ENCODE measurements at regions not wholly inside any gene's neighbourhood (a gene's known extent, or its start where the extent isn't known, plus 50 kb on each side); places are given as distances from the start of the nearest gene placed in this dataset.

DNA sequence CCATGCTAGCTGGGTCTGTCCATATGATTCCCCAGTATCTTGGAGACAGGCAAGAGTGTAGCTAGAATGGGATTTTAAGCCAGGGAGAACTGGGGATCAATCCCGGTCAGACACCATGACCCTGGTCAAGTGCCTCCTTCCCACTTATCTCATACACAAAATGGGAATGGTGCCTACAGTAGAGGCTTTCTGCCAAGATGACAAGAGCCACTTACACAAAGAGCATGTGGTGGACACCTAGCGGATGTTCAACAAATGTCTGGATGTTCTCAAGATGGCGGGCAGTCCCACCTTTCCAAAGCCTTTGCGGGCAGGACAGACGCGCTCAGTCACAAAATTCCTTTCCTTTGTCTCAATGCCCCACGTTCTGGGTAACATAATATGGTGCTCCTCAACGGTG is 57.3 kb downstream of the MAF start:
- TF ChIP-seq, protein P1, sequence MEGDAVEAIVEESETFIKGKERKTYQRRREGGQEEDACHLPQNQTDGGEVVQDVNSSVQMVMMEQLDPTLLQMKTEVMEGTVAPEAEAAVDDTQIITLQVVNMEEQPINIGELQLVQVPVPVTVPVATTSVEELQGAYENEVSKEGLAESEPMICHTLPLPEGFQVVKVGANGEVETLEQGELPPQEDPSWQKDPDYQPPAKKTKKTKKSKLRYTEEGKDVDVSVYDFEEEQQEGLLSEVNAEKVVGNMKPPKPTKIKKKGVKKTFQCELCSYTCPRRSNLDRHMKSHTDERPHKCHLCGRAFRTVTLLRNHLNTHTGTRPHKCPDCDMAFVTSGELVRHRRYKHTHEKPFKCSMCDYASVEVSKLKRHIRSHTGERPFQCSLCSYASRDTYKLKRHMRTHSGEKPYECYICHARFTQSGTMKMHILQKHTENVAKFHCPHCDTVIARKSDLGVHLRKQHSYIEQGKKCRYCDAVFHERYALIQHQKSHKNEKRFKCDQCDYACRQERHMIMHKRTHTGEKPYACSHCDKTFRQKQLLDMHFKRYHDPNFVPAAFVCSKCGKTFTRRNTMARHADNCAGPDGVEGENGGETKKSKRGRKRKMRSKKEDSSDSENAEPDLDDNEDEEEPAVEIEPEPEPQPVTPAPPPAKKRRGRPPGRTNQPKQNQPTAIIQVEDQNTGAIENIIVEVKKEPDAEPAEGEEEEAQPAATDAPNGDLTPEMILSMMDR (IDR thresholded peaks at IDR 0.05; ENCODE audit: low read depth, low read length): no peak
- H3K36me3 ChIP-seq: no peaks in the 10 kb centered on the region

DNA sequence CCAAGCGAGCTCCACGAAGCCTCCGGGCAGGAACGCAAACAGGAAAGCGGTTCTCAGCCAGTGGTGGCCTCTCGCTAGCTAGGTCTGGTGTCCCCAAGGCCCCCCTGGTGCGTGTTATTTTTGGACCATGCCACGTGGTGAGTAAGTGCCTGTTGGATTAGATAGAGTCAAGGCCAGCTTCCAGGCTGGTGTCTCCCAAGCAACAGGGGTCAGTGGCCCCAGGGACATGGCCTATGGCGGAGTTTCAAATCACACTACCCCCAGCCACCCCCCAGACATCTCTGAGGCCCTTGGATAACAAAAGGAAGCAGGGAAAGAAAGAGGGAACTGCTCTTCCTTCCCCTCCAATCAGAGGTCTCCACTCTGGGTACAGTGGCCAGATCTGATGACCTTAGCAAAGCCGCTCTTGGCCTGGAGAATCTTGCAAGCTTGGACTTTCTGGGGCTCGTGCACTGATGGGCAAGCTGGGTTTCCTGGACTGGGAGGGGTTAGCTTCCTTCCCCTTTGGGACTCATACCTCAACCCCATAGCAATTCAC is 58.2 kb downstream of the MAF start:
- H3K36me3 ChIP-seq: no peaks in the 10 kb centered on the region
- TF ChIP-seq, protein P1 (IDR thresholded peaks at IDR 0.05; ENCODE audit: low read depth, low read length): no peak
- no peaks in the 10 kb centered on the region for H3K27me3 ChIP-seq
- H3K4me1 ChIP-seq (ENCODE audit: low read depth): no peaks in the 10 kb centered on the region
- DNase-seq (ENCODE audit: low read depth in 1 of 2, low spot score in 1 of 2): no peak
- H3K27ac ChIP-seq: no peak overlapping the region
- H3K4me3 ChIP-seq: no peak overlapping the region
- H3K9me3 ChIP-seq (ENCODE audit: low read depth): no peaks in the 10 kb centered on the region

More for the DNA sequence above, 57.3 kb downstream of the MAF start:
- Histone ChIP-seq H3K27ac (no peak overlapping the region), H3K4me3 (no peak overlapping the region), H3K4me1 (ENCODE audit: low read depth) (no peaks in the 10 kb centered on the region), H3K27me3 (no peaks in the 10 kb centered on the region), H3K9me3 (ENCODE audit: low read depth) (no peaks in the 10 kb centered on the region)
- no peak for DNase-seq (ENCODE audit: low read depth in 1 of 2, low spot score in 1 of 2)

DNA sequence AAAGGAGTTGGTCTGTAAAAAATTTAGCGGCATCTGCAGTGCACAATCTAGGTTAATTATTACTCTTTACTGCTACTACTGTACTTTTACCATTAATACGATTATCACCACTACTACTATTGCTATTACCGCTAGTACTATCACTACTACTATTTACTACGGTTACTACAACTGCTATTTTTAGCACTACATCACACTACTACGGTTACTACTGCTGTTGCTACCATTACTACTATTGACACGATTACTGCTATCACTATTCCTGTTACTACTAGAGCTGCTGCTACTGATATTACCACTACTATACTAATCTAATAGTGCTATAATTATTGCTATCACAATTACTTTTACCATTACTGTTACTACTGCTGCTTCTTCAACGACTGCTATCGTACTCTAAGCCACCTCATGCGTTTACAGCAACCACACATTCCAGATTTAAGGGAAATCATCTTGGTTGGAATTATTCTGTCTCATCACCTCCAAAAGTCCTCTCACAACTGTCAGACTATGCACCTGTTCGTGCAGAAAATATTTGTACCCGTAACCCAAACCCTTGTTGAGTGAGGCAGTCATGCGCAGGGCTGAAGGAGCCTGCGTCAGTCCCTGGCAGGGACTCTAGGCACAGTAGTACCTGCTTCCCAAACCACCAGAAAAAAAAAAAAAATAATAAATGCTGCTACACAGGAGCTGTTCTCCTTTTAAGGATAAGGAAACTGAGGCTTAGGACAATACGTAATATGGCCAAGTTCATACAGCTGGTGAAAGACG is 59.5 kb downstream of the MAF start:
- no peak overlapping the region for H3K4me3 ChIP-seq
- no peak overlapping the region for H3K27ac ChIP-seq
- no peaks in the 10 kb centered on the region for H3K4me1 ChIP-seq (ENCODE audit: low read depth)
- no peaks in the 10 kb centered on the region for H3K9me3 ChIP-seq (ENCODE audit: low read depth)
- no peak for DNase-seq (ENCODE audit: low read depth in 1 of 2, low spot score in 1 of 2)
- no peaks in the 10 kb centered on the region for H3K36me3 ChIP-seq
- H3K27me3 ChIP-seq: no peaks in the 10 kb centered on the region
- TF ChIP-seq, protein P1 (IDR thresholded peaks at IDR 0.05; ENCODE audit: low read depth, low read length): no peak

DNA sequence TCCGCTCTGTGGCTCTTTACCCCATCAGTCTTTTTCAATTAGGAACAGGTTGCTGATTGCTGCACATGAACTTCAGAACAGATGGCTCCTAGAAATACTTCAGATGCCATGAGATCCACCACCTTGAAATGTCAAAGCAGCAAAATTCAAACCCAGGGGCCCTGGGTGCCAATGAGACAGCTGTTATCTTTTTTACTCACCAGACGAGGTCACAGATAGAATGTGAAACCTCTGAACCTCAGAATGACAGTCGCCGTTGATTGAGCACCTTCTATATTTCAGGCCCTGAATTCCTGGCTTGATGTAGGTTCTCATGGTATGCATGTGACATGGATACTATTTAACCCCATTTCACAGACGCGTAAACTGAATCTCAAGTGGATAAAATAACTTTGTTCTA is 63.0 kb downstream of the MAF start:
- no peak for DNase-seq (ENCODE audit: low read depth in 1 of 2, low spot score in 1 of 2)
- no peak overlapping the region for H3K27ac ChIP-seq
- TF ChIP-seq, protein P1 (IDR thresholded peaks at IDR 0.05; ENCODE audit: low read depth, low read length): no peak

DNA sequence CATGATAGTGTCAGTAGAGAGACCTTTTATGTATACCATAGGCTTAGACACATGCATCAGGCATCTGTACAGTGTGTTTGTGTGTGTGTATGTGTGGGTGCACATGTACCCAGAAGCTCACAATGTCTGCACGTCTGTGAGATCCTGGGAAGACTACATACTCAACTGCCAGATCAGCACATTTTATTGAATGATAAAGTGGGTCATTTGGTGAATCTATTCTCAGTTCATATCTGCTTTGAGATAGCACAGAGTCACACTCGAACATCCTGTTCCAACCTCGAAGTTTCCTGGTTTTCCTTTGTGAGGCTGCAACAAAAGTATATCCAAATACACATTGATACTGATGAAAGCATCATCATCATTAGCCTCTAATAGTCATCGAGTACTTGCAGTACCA is 63.6 kb downstream of the MAF start:
- Histone ChIP-seq H3K9me3 (ENCODE audit: low read depth) (no peaks in the 10 kb centered on the region), H3K4me3 (no peak overlapping the region), H3K36me3 (no peaks in the 10 kb centered on the region), H3K27ac (no peak overlapping the region), H3K4me1 (ENCODE audit: low read depth) (no peaks in the 10 kb centered on the region), H3K27me3 (no peaks in the 10 kb centered on the region)
- TF ChIP-seq, protein P1 (IDR thresholded peaks at IDR 0.05; ENCODE audit: low read depth, low read length): no peak
- no peak for DNase-seq (ENCODE audit: low read depth in 1 of 2, low spot score in 1 of 2)

More for the DNA sequence above, 63.0 kb downstream of the MAF start:
- no peaks in the 10 kb centered on the region for H3K36me3 ChIP-seq
- no peaks in the 10 kb centered on the region for H3K4me1 ChIP-seq (ENCODE audit: low read depth)
- no peaks in the 10 kb centered on the region for H3K27me3 ChIP-seq
- no peaks in the 10 kb centered on the region for H3K9me3 ChIP-seq (ENCODE audit: low read depth)
- H3K4me3 ChIP-seq: no peak overlapping the region
